Erythroblast (primary cell): ENCODE measurements at regions not wholly inside any gene's neighbourhood (a gene's known extent, or its start where the extent isn't known, plus 50 kb on each side); places are given as distances from the start of the nearest gene placed in this dataset.

Source experiments
- GATA1 ChIP-seq: IDR thresholded peaks from 2 replicates; pipeline ENCODE4 v1.6.1; 2011; ENCODE audit warnings: low read depth, mild to moderate bottlenecking, control low read depth, low read length, moderate library complexity
- POLR2A ChIP-seq: IDR thresholded peaks from 2 replicates; pipeline ENCODE4 v1.6.1; 2011; ENCODE audit warnings: mild to moderate bottlenecking, low read length

DNA sequence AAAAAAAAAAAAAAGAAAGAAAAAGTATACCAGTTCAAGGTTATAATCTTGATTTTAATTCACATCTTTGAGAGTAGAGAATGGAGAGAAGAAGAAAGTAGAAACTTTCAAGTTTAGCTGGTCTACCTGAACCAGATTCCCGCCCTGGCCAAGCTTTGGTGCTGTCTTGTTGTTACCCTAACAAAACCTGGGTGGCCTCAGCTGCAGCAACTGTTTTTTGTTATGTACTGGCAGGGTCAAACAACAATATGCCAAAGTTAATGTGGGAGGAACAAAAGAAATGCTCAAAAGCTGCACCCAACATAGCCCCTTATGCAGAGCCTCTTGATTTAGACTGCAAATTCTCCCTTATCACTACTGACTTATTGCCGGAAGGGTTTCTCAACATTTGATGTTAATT is 165.3 kb upstream of the TFPI start:
- TF ChIP-seq POLR2A (no peak), GATA1 (no peak)
